Muscle layer of duodenum (tissue), 2 donors: ENCODE measurements at regions not wholly inside any gene's neighbourhood (a gene's known extent, or its start where the extent isn't known, plus 50 kb on each side); places are given as distances from the start of the nearest gene placed in this dataset.
"Not testable (repeated sequence)": the region's sequence is repeated elsewhere in the genome, so short reads cannot be mapped to it uniquely, and the experiment has no call there.

Experiments
- H3K27ac ChIP-seq: one replicate; pipeline ENCODE4 v1.7.0; 2013; ENCODE audit warnings: mild to moderate bottlenecking, low read length
- H3K27me3 ChIP-seq: one replicate; pipeline ENCODE4 v1.7.0; 2013; ENCODE audit warnings: low read depth, mild to moderate bottlenecking, control low read depth, low read length
- H3K36me3 ChIP-seq, 2 donors: one replicate each; pipeline ENCODE4 v1.7.0; 2013; ENCODE audit warnings: low read length in 2 of 2, control low read depth in 1 of 2, mild to moderate bottlenecking in 1 of 2; ENCODE audit not compliant: insufficient read depth in 2 of 2, control insufficient read depth in 1 of 2
- H3K4me1 ChIP-seq, 2 donors: one replicate each; pipeline ENCODE4 v1.7.0; 2013; ENCODE audit warnings: low read length in 2 of 2, mild to moderate bottlenecking in 2 of 2, control low read depth in 1 of 2, moderate library complexity in 1 of 2; ENCODE audit not compliant: insufficient read depth in 2 of 2, control insufficient read depth in 1 of 2
- H3K4me3 ChIP-seq, 2 donors: one replicate each; pipeline ENCODE4 v1.7.0; 2013; ENCODE audit warnings: low read length in 2 of 2, low read depth in 1 of 2, mild to moderate bottlenecking in 1 of 2
- H3K9me3 ChIP-seq, 2 donors: one replicate each; pipeline ENCODE4 v1.7.0; 2013; ENCODE audit warnings: low read length in 2 of 2, control low read depth in 1 of 2, mild to moderate bottlenecking in 1 of 2; ENCODE audit not compliant: control insufficient read depth in 1 of 2
- donor health status: healthy.

DNA sequence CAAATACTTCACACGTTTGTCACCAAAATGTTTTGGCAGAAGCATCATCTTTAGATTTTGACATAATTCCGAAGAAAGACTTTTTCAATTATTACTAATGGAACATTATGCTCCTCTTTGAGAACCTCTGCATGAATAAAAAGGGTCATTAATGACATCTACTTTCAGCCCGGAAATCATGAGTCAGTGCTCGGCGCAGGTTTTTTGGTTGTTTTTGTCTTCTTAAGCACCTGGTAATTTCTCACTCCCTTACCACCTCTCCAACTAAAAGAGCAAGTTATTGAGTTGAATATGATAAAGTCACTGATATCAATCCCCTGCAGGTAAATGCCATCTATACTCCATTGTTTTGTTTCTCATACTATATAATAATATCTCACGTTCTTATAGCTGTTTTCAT lies 113.0 kb upstream of the PBX1 start:
- Histone ChIP-seq H3K4me1 (peaks cover 0 to under 1% of the 10 kb centered on the region in 2 donors), H3K9me3 (no peaks in the 10 kb centered on the region), H3K27ac (no peak overlapping the region), H3K4me3 (no peak overlapping the region), H3K36me3 (no peaks in the 10 kb centered on the region), H3K27me3 (no peaks in the 10 kb centered on the region)

DNA sequence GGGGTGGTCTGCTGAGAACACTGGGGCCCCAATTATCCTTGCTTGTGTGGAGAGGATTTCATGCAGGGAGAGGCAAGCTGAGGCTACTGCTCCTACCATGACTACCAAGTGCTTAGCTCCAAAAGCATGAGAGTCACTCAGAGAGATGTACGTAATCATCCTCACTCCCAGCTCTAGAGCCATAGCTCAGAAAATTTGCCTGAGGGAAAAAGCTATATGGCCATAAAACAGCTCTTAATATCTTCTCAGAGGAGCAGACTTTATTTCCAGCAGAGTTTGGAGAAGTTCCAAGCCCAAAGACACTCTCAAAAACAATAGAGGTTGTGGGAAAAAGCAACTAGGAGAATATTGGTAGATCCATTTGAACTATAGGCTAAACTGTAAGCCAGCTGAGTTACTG lies 106.4 kb upstream of the PBX1 start:
- no peaks in the 10 kb centered on the region for H3K4me1 ChIP-seq
- no peak overlapping the region for H3K27ac ChIP-seq
- H3K36me3 ChIP-seq = no peaks in the 10 kb centered on the region
- H3K27me3 ChIP-seq = no peaks in the 10 kb centered on the region
- H3K9me3 ChIP-seq = peaks cover 0 to 3% of the 10 kb centered on the region in 2 donors
- H3K4me3 ChIP-seq = no peak overlapping the region

DNA sequence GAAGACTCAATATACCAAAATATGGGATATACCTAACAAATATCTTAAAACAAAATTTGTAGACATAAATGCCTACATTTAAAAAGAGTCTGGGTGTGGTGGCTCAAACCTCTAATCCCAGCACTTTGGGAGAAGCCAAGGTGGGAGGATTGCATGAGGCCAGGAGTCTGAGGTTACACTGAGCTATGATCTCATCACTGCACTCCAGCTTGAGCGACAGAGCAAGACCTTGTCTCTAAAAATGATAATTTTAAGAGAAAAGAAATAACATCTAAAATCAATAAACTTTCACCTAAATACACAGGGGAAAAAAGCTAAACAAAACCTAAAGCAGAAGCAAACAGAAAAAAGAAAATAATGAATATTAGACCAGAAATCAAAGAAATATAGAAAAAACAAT lies 102.7 kb upstream of the PBX1 start:
- Histone ChIP-seq H3K9me3 (peaks cover 0 to 3% of the 10 kb centered on the region in 2 donors), H3K36me3 (no peaks in the 10 kb centered on the region), H3K4me3 (no peak overlapping the region), H3K27me3 (no peaks in the 10 kb centered on the region), H3K27ac (no peak overlapping the region), H3K4me1 (no peaks in the 10 kb centered on the region)

DNA sequence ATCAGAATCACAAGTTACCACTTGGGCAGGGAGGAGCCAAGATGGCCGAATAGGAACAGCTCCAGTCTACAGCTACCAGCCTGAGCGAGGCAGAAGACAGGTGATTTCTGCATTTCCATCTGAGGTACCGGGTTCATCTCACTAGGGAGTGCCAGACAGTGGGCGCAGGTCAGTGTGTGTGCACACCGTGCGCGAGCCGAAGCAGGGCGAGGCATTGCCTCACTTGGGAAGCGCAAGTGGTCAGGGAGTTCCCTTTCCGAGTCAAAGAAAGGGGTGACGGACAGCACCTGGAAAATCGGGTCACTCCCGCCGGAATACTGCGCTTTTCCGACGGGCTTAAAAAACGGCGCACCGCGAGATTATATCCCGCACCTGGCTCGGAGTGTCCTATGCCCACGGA lies 99.8 kb upstream of the PBX1 start:
- not testable (repeated sequence) for H3K9me3 ChIP-seq, H3K27me3 ChIP-seq, H3K36me3 ChIP-seq, H3K27ac ChIP-seq, H3K4me3 ChIP-seq, H3K4me1 ChIP-seq

DNA sequence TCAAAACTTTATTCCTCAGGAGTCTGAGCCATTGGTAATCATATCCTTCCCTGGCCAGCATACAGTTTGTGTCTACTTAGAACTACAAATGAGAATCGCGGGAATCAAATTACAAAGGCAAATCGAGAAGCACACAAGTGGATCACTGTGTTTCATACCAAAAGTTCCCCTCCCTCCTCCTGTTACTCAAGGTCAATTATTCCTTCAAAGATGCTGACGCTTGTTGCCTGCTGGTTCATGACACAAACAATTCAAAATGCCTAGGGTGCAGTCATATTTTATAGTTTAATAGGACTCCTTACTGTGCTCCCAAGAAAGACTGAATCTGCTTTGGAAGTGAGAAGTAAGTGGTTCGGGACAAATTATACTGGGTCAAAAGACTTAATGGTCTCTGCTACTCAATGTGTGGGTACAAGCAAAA lies 93.0 kb upstream of the PBX1 start:
- no peak overlapping the region for H3K4me3 ChIP-seq
- no peak overlapping the region for H3K27ac ChIP-seq
- no peaks in the 10 kb centered on the region for H3K27me3 ChIP-seq
- no peaks in the 10 kb centered on the region for H3K4me1 ChIP-seq
- no peaks in the 10 kb centered on the region for H3K36me3 ChIP-seq
- H3K9me3 ChIP-seq = no peaks in the 10 kb centered on the region

DNA sequence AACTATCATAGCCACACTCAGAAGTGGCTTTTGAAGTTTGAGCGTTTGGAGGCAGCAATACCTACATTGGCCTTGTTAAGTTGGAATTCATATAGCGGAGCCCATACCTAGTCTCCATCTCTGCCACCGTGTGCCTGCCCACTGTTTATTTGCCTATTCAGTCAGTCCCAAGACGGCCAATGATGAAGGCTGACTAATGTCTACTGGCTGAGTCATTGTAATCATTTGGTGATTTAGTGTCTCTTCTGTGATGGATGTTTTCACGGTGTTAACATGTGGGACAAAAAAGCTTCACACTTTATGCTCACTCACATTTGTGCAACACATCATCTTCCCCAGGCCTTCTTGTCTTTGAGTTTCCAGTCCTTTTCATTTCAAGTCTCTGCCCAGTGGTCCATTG lies 92.6 kb upstream of the PBX1 start:
- no peaks in the 10 kb centered on the region for H3K27me3 ChIP-seq
- no peaks in the 10 kb centered on the region for H3K4me1 ChIP-seq
- H3K4me3 ChIP-seq = no peak overlapping the region
- H3K9me3 ChIP-seq = no peaks in the 10 kb centered on the region
- no peaks in the 10 kb centered on the region for H3K36me3 ChIP-seq
- no peak overlapping the region for H3K27ac ChIP-seq

DNA sequence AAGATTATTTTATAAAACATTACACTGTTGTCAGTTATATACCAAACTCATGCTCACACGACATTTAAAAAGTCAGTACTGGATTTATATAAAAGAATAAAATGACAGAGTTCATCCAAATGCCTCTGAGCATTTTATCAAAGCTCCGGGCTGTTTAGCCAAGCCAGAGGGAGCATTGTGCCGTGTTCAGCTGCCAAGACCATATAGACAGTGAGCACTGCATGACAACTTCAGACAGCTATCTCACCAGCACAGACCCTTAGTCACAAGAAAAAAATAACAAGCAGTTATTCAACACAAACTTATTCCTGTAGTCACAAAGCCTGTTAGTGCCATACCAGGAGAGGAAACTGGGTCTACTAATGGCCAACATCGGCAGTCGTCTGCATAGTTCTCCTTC lies 88.0 kb upstream of the PBX1 start:
- Histone ChIP-seq H3K4me3 (no peak overlapping the region), H3K27ac (no peak overlapping the region), H3K9me3 (no peaks in the 10 kb centered on the region), H3K36me3 (no peaks in the 10 kb centered on the region), H3K4me1 (no peaks in the 10 kb centered on the region), H3K27me3 (no peaks in the 10 kb centered on the region)

DNA sequence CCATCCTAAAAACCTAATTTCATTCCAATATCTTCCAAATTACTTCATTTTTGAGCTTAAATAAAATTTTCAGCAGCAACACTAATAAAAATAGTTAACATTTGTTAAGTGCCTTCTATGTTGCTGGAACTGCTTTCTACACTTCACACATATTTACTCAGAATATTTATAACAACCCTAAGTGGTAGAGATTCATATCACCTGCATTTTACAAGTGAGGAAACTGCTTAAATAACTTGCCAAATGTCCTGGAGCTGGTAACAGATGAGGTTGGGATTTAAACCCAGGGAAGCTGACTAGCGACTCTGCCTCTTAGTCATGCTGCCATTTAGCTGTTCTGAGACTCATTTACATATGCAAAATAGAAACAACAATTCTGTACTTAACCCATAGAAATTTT lies 86.1 kb upstream of the PBX1 start:
- H3K4me1 ChIP-seq = no peaks in the 10 kb centered on the region
- H3K9me3 ChIP-seq = no peaks in the 10 kb centered on the region
- no peak overlapping the region for H3K4me3 ChIP-seq
- H3K36me3 ChIP-seq = no peaks in the 10 kb centered on the region
- no peak overlapping the region for H3K27ac ChIP-seq
- H3K27me3 ChIP-seq = no peaks in the 10 kb centered on the region

DNA sequence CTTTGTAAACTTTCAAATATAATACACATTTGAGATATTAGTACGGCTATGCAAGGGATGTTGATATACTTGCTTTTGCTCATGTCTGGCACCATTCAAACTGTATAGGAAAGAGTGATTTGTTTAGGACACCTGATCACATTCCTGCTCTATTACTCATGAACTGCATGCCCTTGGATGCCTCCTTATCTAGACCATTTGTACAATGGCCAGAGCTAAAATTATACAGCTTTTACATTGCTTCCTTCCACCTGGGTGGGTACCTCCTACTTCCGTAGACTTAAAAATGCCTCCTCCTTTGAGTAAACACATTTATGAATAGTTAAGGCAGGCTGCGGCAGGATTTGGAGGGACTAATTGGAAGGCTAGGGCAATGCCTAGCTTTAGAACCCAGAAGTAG lies 85.4 kb upstream of the PBX1 start:
- no peaks in the 10 kb centered on the region for H3K27me3 ChIP-seq
- no peaks in the 10 kb centered on the region for H3K4me1 ChIP-seq
- no peaks in the 10 kb centered on the region for H3K9me3 ChIP-seq
- H3K4me3 ChIP-seq = no peak overlapping the region
- H3K27ac ChIP-seq = no peak overlapping the region
- no peaks in the 10 kb centered on the region for H3K36me3 ChIP-seq

DNA sequence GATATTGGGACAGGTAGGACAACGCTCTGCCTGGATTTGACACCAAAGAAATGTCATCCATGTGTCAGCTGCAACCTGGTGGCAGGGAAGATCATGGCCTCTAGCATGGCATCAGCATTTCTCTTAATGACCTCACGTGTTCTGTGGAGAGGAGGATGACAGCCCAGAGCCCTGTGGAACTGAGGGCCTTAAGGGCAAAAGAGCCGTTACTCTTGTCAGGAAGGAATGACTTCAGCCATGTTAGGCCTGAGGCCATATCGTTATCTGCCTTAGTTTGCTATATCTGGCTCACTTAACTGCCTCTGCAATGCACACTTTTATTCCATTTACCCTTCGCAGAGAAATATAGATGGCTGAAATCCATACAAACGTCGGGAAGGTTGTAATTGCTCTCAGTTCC lies 83.2 kb upstream of the PBX1 start:
- no peak overlapping the region for H3K27ac ChIP-seq
- no peaks in the 10 kb centered on the region for H3K4me1 ChIP-seq
- no peaks in the 10 kb centered on the region for H3K27me3 ChIP-seq
- H3K9me3 ChIP-seq = no peaks in the 10 kb centered on the region
- no peak overlapping the region for H3K4me3 ChIP-seq
- no peaks in the 10 kb centered on the region for H3K36me3 ChIP-seq

DNA sequence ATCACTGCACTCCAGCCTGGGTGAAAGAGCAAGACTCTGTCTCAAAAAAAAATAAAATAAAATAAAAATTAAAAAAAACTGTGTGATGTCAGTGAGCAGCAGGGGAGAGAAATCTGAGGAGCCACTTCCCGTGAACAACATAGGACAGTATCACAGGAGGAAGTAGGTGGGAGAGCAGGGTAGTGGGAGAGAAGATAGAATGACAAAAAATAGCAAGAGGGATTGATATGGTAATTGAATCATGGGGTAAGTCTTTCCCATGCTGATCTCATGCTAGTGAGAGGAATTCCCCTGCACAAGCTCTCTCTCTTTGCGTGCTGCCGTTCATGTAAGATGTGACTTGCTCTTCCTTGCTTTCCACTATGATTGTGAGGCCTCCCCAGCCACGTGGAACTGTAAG lies 81.6 kb upstream of the PBX1 start:
- no peaks in the 10 kb centered on the region for H3K4me1 ChIP-seq
- no peaks in the 10 kb centered on the region for H3K9me3 ChIP-seq
- no peaks in the 10 kb centered on the region for H3K27me3 ChIP-seq
- no peak overlapping the region for H3K27ac ChIP-seq
- H3K36me3 ChIP-seq = no peaks in the 10 kb centered on the region
- no peak overlapping the region for H3K4me3 ChIP-seq

DNA sequence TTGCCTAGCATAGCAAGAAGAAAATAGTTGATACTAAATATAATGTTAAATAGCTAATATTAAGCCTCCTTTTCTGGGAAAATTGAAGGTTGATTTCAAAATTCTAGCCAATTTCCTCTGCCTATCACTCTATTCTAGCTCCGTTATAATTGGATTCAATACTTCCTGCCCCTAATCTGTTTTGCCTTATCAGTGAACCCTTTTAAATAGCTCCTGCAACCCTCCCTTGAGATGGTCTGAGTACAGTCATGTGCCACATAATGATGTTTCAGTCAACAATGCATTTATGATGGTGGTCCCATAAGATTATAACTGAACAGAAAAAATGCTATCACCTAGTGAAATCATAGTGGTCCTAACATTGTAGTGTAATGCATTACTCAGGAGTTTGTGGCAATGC lies 79.7 kb upstream of the PBX1 start:
- H3K36me3 ChIP-seq = no peaks in the 10 kb centered on the region
- H3K4me3 ChIP-seq = no peak overlapping the region
- H3K4me1 ChIP-seq = no peaks in the 10 kb centered on the region
- no peak overlapping the region for H3K27ac ChIP-seq
- H3K9me3 ChIP-seq = no peaks in the 10 kb centered on the region
- H3K27me3 ChIP-seq = no peaks in the 10 kb centered on the region
